K562 (cell line): ENCODE measurements at regions not wholly inside any gene's neighbourhood (a gene's known extent, or its start where the extent isn't known, plus 50 kb on each side); places are given as distances from the start of the nearest gene placed in this dataset.

Source experiments
- ATAC-seq: fragments of 200-7000 bp; cut with Tn5 transposase; 3 replicates; pipeline ENCODE4 v1.9.1; 2020; ENCODE audit warnings: moderate library complexity
- BruUV-seq: library from RNA; stranded (reverse); fragments of 400-500 nt; replicated peaks from 2 replicates; lab custom pipeline; 2021; lab: Mats Ljungman, UMichigan
- CTCF ChIA-PET: fragments of 300-600 bp; formaldehyde crosslinking; extraction: SDS; loops from one replicate; lab custom pipeline; 2021; ENCODE audit warnings: low intra/inter-chr PET ratio; lab: Yijun Ruan, JAX
- POLR2A ChIA-PET: fragments of 300-600, 350-650 bp; sonication (Branson Sonifier 250); formaldehyde crosslinking; extraction: SDS; loops from one replicate; lab custom pipeline; 2021; ENCODE audit warnings: antibody characterized with exemption, inconsistent platforms; lab: Yijun Ruan, JAX
- DNase-seq, 4 experiments: peaks; one replicate each; pipeline versions ENCODE4 v3.0.0 to v3.0.0-alpha.2; 2011 to 2018; ENCODE audit warnings: low spot score in 3 of 4, mixed read lengths in 3 of 4; ENCODE audit errors: extremely low read depth in 1 of 4
- FAIRE-seq: peaks from 2 replicates; lab custom pipeline; 2011; peaks lifted over from hg19 to GRCh38; lab: Jason Lieb, UNC
- H2AFZ ChIP-seq: 2 replicates; pipeline ENCODE4 v1.6.0; 2011; ENCODE audit warnings: low read depth, low read length, control low read depth, inconsistent platforms
- H3K27ac ChIP-seq: fragments of 200-600 bp; 3 replicates; pipeline ENCODE4 v1.8.0; 2011; ENCODE audit warnings: low read depth, mild to moderate bottlenecking, control low read depth, inconsistent platforms, low read length, moderate library complexity, mixed read lengths; ENCODE audit errors: extremely low read depth
- H3K27me3 ChIP-seq, 2 experiments: fragments of 300-600 bp in 1 of 2; 2 replicates in 1 of 2; 3 replicates in 1 of 2; pipeline versions ENCODE4 v1.6.0 to v1.8.0; 2011; ENCODE audit warnings: inconsistent platforms in 2 of 2, low read length in 2 of 2, mild to moderate bottlenecking in 1 of 2, mixed read lengths in 1 of 2, moderate library complexity in 1 of 2; ENCODE audit not compliant: control insufficient read depth in 2 of 2, insufficient read depth in 2 of 2
- H3K36me3 ChIP-seq: fragments of 300-600 bp; 3 replicates; pipeline ENCODE4 v1.8.0; 2011; ENCODE audit warnings: mild to moderate bottlenecking, low read length, inconsistent platforms; ENCODE audit not compliant: control insufficient read depth, insufficient read depth
- H3K4me1 ChIP-seq, 2 experiments: fragments of 200-600 bp in 1 of 2; replicated peaks in 1 of 2; 2 replicates in 1 of 2; 3 replicates in 1 of 2; pipeline versions ENCODE4 v1.5.1 to v1.8.0; 2011; ENCODE audit warnings: inconsistent platforms in 2 of 2, low read length in 2 of 2, mild to moderate bottlenecking in 1 of 2, mixed read lengths in 1 of 2, moderate library complexity in 1 of 2; ENCODE audit not compliant: control insufficient read depth in 2 of 2, insufficient read depth in 2 of 2
- H3K4me2 ChIP-seq: 2 replicates; pipeline ENCODE4 v1.6.1; 2011; ENCODE audit warnings: low read length, control low read depth, inconsistent platforms, mixed read lengths; ENCODE audit not compliant: insufficient read depth
- H3K4me3 ChIP-seq: fragments of 200-600 bp; sonication (generic), shearing (Covaris generic); 2 replicates; pipeline ENCODE4 v1.5.1; 2016; ENCODE audit warnings: control low read depth, inconsistent platforms
- H3K79me2 ChIP-seq: fragments of 200-600 bp; 3 replicates; pipeline ENCODE4 v1.8.0; 2011; ENCODE audit warnings: low read length, inconsistent platforms; ENCODE audit not compliant: control insufficient read depth, insufficient read depth
- H3K9ac ChIP-seq, 2 experiments: 2 replicates each; pipeline versions ENCODE4 v1.6.0 to v1.6.1; 2011; ENCODE audit warnings: low read depth in 2 of 2, low read length in 2 of 2, control low read depth in 1 of 2, inconsistent platforms in 1 of 2, mild to moderate bottlenecking in 1 of 2, mixed read lengths in 1 of 2; ENCODE audit not compliant: insufficient read depth in 1 of 2
- H3K9me1 ChIP-seq: one replicate; pipeline ENCODE4 v1.6.0; 2011; ENCODE audit warnings: inconsistent platforms, mild to moderate bottlenecking, low read length, moderate library complexity; ENCODE audit not compliant: control insufficient read depth, insufficient read depth
- H3K9me3 ChIP-seq: replicated peaks from 2 replicates; pipeline ENCODE4 v1.5.1; 2011; ENCODE audit warnings: low read depth, low read length, inconsistent platforms; ENCODE audit not compliant: control insufficient read depth, insufficient read depth
- H4K20me1 ChIP-seq: replicated peaks from 2 replicates; pipeline ENCODE4 v1.6.1; 2011; ENCODE audit warnings: low read length, inconsistent platforms, mixed read lengths; ENCODE audit not compliant: control insufficient read depth, insufficient read depth
- MEF2A ChIP-seq: IDR thresholded peaks from 2 replicates; pipeline ENCODE4 v1.6.1; 2011; ENCODE audit warnings: low read depth, mild to moderate bottlenecking, low read length, moderate library complexity; ENCODE audit not compliant: control insufficient read depth
- RBM17 ChIP-seq: fragments of 200-400 bp; formaldehyde crosslinking; IDR thresholded peaks from 2 replicates; pipeline ENCODE4 v1.6.1; 2017; ENCODE audit warnings: low read depth, mild to moderate bottlenecking, low read length, borderline replicate concordance
- ZBTB17 ChIP-seq: fragments of 450-650 bp; formaldehyde crosslinking; IDR thresholded peaks from 2 replicates; pipeline ENCODE4 v1.4.0; 2020; ENCODE audit warnings: mild to moderate bottlenecking
- ZEB2 ChIP-seq: fragments of 450-650 bp; IDR thresholded peaks from 2 replicates; pipeline ENCODE4 v1.6.1; 2016
- ZNF133 ChIP-seq: fragments of 250-450 bp; sonication (Bioruptor Pico); IDR thresholded peaks from 2 replicates; pipeline ENCODE4 v1.4.0; 2020; ENCODE audit warnings: mild to moderate bottlenecking
- ZZZ3 ChIP-seq: fragments of 450-650 bp; IDR thresholded peaks from 2 replicates; pipeline ENCODE4 v1.6.1; 2016; ENCODE audit warnings: antibody characterized with exemption, mild to moderate bottlenecking, moderate library complexity
- WGBS: fragments of 100-300 bp; shearing (Covaris generic); methylation state at CpG from one replicate; pipeline ENCODE4 v1.1.6; 2016; ENCODE audit warnings: low coverage, mixed read lengths; ENCODE audit not compliant: insufficient coverage; ENCODE audit errors: missing lambda C conversion rate; 5-methylcytosine and 5-hydroxymethylcytosine counted together
- in situ Hi-C: fragments of 300-500 bp; cut with MboI; formaldehyde crosslinking; loops from 4 replicates; pipeline ENCODE4 v1.15.0; 2018; ENCODE audit warnings: inconsistent platforms, mixed read lengths
- intact Hi-C: fragments of 100-400 bp; cut with micrococcal nuclease; formaldehyde crosslinking; loops from 2 replicates; pipeline ENCODE4 v1.14.2; 2022
- TF ChIP-seq, protein P1 (sequence below): fragments of 450-650 bp; formaldehyde crosslinking; IDR thresholded peaks from 2 replicates; pipeline ENCODE4 v1.4.0; 2020; ENCODE audit warnings: mild to moderate bottlenecking, moderate library complexity

DNA sequence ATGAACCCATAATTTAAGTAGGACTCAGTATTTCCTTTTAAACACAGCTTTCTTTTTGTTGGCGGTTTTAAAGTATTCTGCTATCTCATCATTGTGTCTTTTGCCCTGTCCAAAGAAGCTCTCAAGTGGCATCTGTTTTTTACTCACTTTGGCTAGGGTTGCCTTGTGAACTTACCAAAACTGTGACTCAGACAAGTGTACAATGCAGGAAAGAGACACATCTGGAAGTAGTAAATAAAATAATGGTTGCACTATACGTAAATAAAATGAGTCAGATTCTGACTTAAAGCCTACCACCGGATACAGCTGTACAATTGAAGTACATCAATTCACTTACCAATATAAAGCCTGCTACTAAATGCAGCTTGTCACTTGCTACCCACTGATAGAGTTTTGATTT, 619.2 kb upstream of the LRFN5 start:
- intact Hi-C loops (no loop called here), in situ Hi-C loops (no loop called here)
- CTCF ChIA-PET: no interaction called here
- no peaks in the 10 kb centered on the region for H3K27me3 ChIP-seq
- TF ChIP-seq ZBTB17 (CRISPR knock-in tag) (no peak), RBM17 (no peak), ZNF133 (no peak), MEF2A (no peak), ZZZ3 (no peak), ZEB2 (no peak)
- TF ChIP-seq, protein P1, sequence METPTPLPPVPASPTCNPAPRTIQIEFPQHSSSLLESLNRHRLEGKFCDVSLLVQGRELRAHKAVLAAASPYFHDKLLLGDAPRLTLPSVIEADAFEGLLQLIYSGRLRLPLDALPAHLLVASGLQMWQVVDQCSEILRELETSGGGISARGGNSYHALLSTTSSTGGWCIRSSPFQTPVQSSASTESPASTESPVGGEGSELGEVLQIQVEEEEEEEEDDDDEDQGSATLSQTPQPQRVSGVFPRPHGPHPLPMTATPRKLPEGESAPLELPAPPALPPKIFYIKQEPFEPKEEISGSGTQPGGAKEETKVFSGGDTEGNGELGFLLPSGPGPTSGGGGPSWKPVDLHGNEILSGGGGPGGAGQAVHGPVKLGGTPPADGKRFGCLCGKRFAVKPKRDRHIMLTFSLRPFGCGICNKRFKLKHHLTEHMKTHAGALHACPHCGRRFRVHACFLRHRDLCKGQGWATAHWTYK (CRISPR knock-in tag): no peak
- H4K20me1 ChIP-seq: no peaks in the 10 kb centered on the region
- FAIRE-seq: no peak
- H3K4me2 ChIP-seq: no peak overlapping the region
- H3K9me3 ChIP-seq: no peaks in the 10 kb centered on the region
- H3K9me1 ChIP-seq: no peaks in the 10 kb centered on the region
- no peak overlapping the region for H3K9ac ChIP-seq
- H3K4me3 ChIP-seq: no peak overlapping the region
- 14% methylated on average over 3 of the region's 3 CpGs for WGBS
- no TSS peak for BruUV-seq
- POLR2A ChIA-PET: no interaction called here
- H2AFZ ChIP-seq: no peak overlapping the region
- no peak for ATAC-seq
- no peak for DNase-seq
- H3K79me2 ChIP-seq: no peaks in the 10 kb centered on the region
- no peaks in the 10 kb centered on the region for H3K36me3 ChIP-seq
- no peak overlapping the region for H3K27ac ChIP-seq
- H3K4me1 ChIP-seq: no peaks in the 10 kb centered on the region
